Neuronal stem cell (in vitro differentiated cells): ENCODE measurements at regions not wholly inside any gene's neighbourhood (a gene's known extent, or its start where the extent isn't known, plus 50 kb on each side); places are given as distances from the start of the nearest gene placed in this dataset.

Experiments used
- DNase-seq: peaks from one replicate; pipeline ENCODE4 v3.0.0-alpha.2; 2013; ENCODE audit warnings: low spot score
- H2AFZ ChIP-seq: one replicate; pipeline ENCODE4 v1.6.1; 2013; ENCODE audit warnings: mild to moderate bottlenecking, low read length, inconsistent platforms
- H2AK5ac ChIP-seq: 2 replicates; pipeline ENCODE4 v1.6.1; 2013; ENCODE audit warnings: low read depth, mild to moderate bottlenecking, inconsistent platforms, low read length, moderate library complexity, mixed read lengths
- H2BK120ac ChIP-seq: 2 replicates; pipeline ENCODE4 v1.6.1; 2013; ENCODE audit warnings: low read depth, mild to moderate bottlenecking, inconsistent platforms, low read length, moderate library complexity, mixed read lengths
- H2BK12ac ChIP-seq: one replicate; pipeline ENCODE4 v1.6.1; 2013; ENCODE audit warnings: low read length, inconsistent platforms
- H2BK15ac ChIP-seq: 2 replicates; pipeline ENCODE4 v1.6.1; 2013; ENCODE audit warnings: mild to moderate bottlenecking, low read length, inconsistent platforms, mixed read lengths
- H2BK5ac ChIP-seq: one replicate; pipeline ENCODE4 v1.6.1; 2013; ENCODE audit warnings: inconsistent platforms, mild to moderate bottlenecking, low read length, moderate library complexity
- H3K14ac ChIP-seq: one replicate; pipeline ENCODE4 v1.6.1; 2013; ENCODE audit warnings: low read length, inconsistent platforms
- H3K18ac ChIP-seq: 2 replicates; pipeline ENCODE4 v1.6.1; 2013; ENCODE audit warnings: low read length, inconsistent platforms
- H3K23ac ChIP-seq: 2 replicates; pipeline ENCODE4 v1.6.1; 2013; ENCODE audit warnings: low read depth, mild to moderate bottlenecking, mixed read lengths, low read length, inconsistent platforms; ENCODE audit not compliant: poor library complexity
- H3K27ac ChIP-seq: replicated peaks from 3 replicates; pipeline ENCODE4 v1.5.1; 2013; ENCODE audit warnings: low read length, inconsistent platforms
- H3K27me3 ChIP-seq, 3 experiments: 2 replicates each; pipeline ENCODE4 v1.6.1; 2013; ENCODE audit warnings: low read length in 3 of 3, mild to moderate bottlenecking in 2 of 3, inconsistent platforms in 1 of 3, low read depth in 1 of 3, mixed read lengths in 1 of 3, moderate library complexity in 1 of 3; ENCODE audit not compliant: control insufficient read depth in 3 of 3, insufficient read depth in 3 of 3
- H3K36me3 ChIP-seq, 2 donors: replicated peaks in 1 of 2; 2 replicates each; pipeline ENCODE4 v1.6.1; 2013; ENCODE audit warnings: low read length in 2 of 2; ENCODE audit not compliant: control insufficient read depth in 2 of 2, insufficient read depth in 2 of 2
- H3K4ac ChIP-seq: 2 replicates; pipeline ENCODE4 v1.6.1; 2013; ENCODE audit warnings: inconsistent platforms, mild to moderate bottlenecking, low read length, moderate library complexity
- H3K4me1 ChIP-seq, 2 donors: 1 replicate in 1 of 2; 2 replicates in 1 of 2; pipeline ENCODE4 v1.6.1; 2013; ENCODE audit warnings: low read length in 2 of 2, low read depth in 1 of 2; ENCODE audit not compliant: control insufficient read depth in 2 of 2, insufficient read depth in 1 of 2
- H3K4me2 ChIP-seq: one replicate; pipeline ENCODE4 v1.6.1; 2013; ENCODE audit warnings: mild to moderate bottlenecking, low read length, inconsistent platforms; ENCODE audit not compliant: insufficient read depth, poor library complexity, severe bottlenecking
- H3K4me3 ChIP-seq, 2 donors: 2 replicates each; pipeline ENCODE4 v1.5.1; 2013; ENCODE audit warnings: low read length in 2 of 2, mild to moderate bottlenecking in 2 of 2, inconsistent platforms in 1 of 2, moderate library complexity in 1 of 2
- H3K79me1 ChIP-seq: one replicate; pipeline ENCODE4 v1.6.1; 2013; ENCODE audit warnings: low read depth, mild to moderate bottlenecking, inconsistent platforms, low read length, moderate library complexity
- H3K9ac ChIP-seq: one replicate; pipeline ENCODE4 v1.6.1; 2013; ENCODE audit warnings: mild to moderate bottlenecking, low read depth, low read length, inconsistent platforms; ENCODE audit not compliant: poor library complexity
- H3K9me3 ChIP-seq, 2 donors: replicated peaks in 1 of 2; 2 replicates each; pipeline versions ENCODE3 to v1.6.1; 2013; ENCODE audit warnings: low read length in 2 of 2, mild to moderate bottlenecking in 2 of 2, inconsistent platforms in 1 of 2, low read depth in 1 of 2, mixed read lengths in 1 of 2, moderate library complexity in 1 of 2; ENCODE audit not compliant: control insufficient read depth in 2 of 2, insufficient read depth in 1 of 2
- H4K8ac ChIP-seq: one replicate; pipeline ENCODE4 v1.6.1; 2013; ENCODE audit warnings: low read depth, mild to moderate bottlenecking, inconsistent platforms, low read length, moderate library complexity
- H4K91ac ChIP-seq: one replicate; pipeline ENCODE4 v1.6.1; 2013; ENCODE audit warnings: low read length, low read depth, mild to moderate bottlenecking, inconsistent platforms; ENCODE audit not compliant: poor library complexity
- WGBS, 2 donors: extraction: QIAGEN DNeasy Blood & Tissue Kit; methylation state at CpG; one replicate each; pipeline ENCODE4 v1.1.7; 2013; ENCODE audit warnings: missing lambda C conversion rate in 2 of 2, mixed read lengths in 1 of 2; ENCODE audit not compliant: insufficient read length in 2 of 2, insufficient replicate concordance in 1 of 2; ENCODE audit errors: extremely low coverage in 2 of 2; 5-methylcytosine and 5-hydroxymethylcytosine counted together

DNA sequence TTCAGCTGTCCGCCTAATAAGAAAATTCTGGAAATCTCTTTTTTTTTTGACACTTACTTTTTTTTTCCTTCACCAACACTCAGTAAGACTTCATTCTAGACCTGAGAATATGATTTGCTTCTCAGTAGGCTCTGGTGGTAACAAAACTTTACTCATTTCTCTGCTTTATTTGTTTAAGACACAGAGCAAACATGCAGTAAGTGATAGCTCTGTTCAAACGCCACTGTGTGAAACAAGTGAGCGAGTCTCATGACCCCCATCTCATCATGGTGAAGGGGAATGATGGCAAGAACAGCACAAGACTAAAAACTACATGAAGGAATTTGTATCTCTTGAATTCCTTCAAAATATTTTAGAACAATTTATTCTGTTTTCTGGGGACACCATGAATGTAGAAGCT, 541.6 kb upstream of the POU3F2 start:
- no CpG with 5 or more reads among the region's 3 CpGs for WGBS, 2 donors
- Histone ChIP-seq H3K9me3 (no peaks in the 10 kb centered on the region), H4K91ac (no peak overlapping the region), H3K23ac (no peak overlapping the region), H3K36me3 (no peaks in the 10 kb centered on the region), H3K4ac (no peak overlapping the region), H3K79me1 (no peaks in the 10 kb centered on the region), H2AFZ (peak overlapping the region; percentile 27), H3K4me2 (no peak overlapping the region), H3K27ac (no peak overlapping the region), H3K9ac (no peak overlapping the region), H3K14ac (no peak overlapping the region), H3K4me1 (peaks cover 10 to 24% of the 10 kb centered on the region in 2 donors), H3K27me3 (no peaks in the 10 kb centered on the region), H3K4me3 (no peak overlapping the region), H4K8ac (no peak overlapping the region), H2AK5ac (no peak overlapping the region), H2BK12ac (no peak overlapping the region), H2BK5ac (no peak overlapping the region), H2BK15ac (no peak overlapping the region), H2BK120ac (no peak overlapping the region), H3K18ac (no peak overlapping the region)
- no peak for DNase-seq

DNA sequence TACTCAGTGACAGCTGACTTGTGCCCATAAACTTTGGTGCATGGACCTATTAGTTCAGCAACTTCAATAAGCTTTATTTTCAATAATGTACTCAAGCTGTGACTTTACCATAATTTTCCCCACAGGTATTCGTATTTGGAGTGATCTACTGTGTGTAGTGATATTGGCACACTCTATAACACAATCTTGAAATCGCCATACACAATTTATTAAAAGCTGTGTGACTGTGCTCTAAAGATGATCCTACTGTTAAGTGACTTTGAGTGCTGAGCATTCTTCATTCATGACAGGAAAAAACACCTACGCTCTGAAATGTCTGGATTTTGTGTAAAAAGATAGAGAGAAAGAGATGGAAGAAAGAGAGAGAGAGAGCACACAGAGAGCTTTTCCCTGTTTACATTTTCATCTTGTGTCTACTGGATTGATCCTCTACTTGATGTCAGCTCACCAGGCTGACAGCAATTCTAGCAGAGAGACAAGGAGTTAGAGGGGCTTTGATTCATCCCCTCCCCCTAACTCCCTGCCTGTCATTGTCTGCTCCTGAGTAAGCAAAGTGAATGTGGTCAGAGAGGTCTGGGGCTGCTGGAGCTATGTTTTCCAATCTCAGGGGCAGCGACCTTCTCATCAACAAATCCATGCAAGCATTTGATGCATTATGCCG, 538.7 kb upstream of the POU3F2 start:
- no peak overlapping the region for H2AK5ac ChIP-seq
- H2BK120ac ChIP-seq, result no peak overlapping the region
- no peak overlapping the region for H3K4me2 ChIP-seq
- no peak overlapping the region for H2BK5ac ChIP-seq
- H4K8ac ChIP-seq, result no peak overlapping the region
- no peak overlapping the region for H3K18ac ChIP-seq
- no peak overlapping the region for H3K23ac ChIP-seq
- WGBS, 2 donors, result no CpG with 5 or more reads among the region's 5 CpGs
- no peak overlapping the region for H3K9ac ChIP-seq
- H3K4ac ChIP-seq, result no peak overlapping the region
- H2BK12ac ChIP-seq, result no peak overlapping the region
- no peak overlapping the region for H4K91ac ChIP-seq
- no peaks in the 10 kb centered on the region for H3K9me3 ChIP-seq
- H3K14ac ChIP-seq, result no peak overlapping the region
- no peaks in the 10 kb centered on the region for H3K27me3 ChIP-seq
- H3K79me1 ChIP-seq, result no peaks in the 10 kb centered on the region
- no peak overlapping the region for H3K27ac ChIP-seq
- H3K4me1 ChIP-seq, result peaks cover 10 to 24% of the 10 kb centered on the region in 2 donors
- DNase-seq, result peak; percentile 48
- H3K36me3 ChIP-seq, result no peaks in the 10 kb centered on the region
- peak overlapping the region; percentile 53 for H2AFZ ChIP-seq
- H3K4me3 ChIP-seq, result peak overlapping the region in 1 of 2 donors; percentile 12
- no peak overlapping the region for H2BK15ac ChIP-seq

DNA sequence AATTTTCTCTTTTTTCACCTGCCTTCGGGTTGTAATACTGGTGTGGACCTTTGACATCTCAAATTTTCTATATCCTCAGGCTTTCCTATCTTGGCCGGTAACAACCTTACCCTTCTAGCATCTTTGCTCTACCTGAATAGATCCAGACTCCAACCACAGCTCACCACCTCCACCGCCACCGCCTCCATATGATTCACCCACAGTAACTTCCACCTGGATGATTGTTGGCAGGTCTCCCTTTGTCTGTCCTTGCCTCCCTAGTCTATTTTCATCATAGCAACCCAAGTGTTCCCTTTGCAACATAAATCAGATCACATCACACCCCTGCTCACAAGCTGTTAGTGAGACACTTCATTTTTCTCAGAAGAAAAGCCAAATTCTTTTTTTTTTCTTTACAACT, 525.8 kb upstream of the POU3F2 start:
- no peak overlapping the region for H2BK120ac ChIP-seq
- H3K18ac ChIP-seq, result no peak overlapping the region
- H4K91ac ChIP-seq, result no peak overlapping the region
- H2BK5ac ChIP-seq, result no peak overlapping the region
- no peaks in the 10 kb centered on the region for H3K79me1 ChIP-seq
- no peak overlapping the region for H2BK15ac ChIP-seq
- H3K23ac ChIP-seq, result no peak overlapping the region
- H3K36me3 ChIP-seq, result no peaks in the 10 kb centered on the region
- no CpG with 5 or more reads among the region's 4 CpGs for WGBS, 2 donors
- H2AK5ac ChIP-seq, result no peak overlapping the region
- no peak overlapping the region for H3K4me2 ChIP-seq
- H2AFZ ChIP-seq, result no peak overlapping the region
- H4K8ac ChIP-seq, result no peak overlapping the region
- no peaks in the 10 kb centered on the region for H3K27me3 ChIP-seq
- no peak for DNase-seq
- H3K4ac ChIP-seq, result no peak overlapping the region
- no peak overlapping the region for H3K27ac ChIP-seq
- H3K14ac ChIP-seq, result no peak overlapping the region
- no peak overlapping the region for H2BK12ac ChIP-seq
- no peaks in the 10 kb centered on the region for H3K9me3 ChIP-seq
- H3K4me1 ChIP-seq, result peaks cover 0 to 3% of the 10 kb centered on the region in 2 donors
- no peak overlapping the region for H3K9ac ChIP-seq
- no peak overlapping the region for H3K4me3 ChIP-seq

DNA sequence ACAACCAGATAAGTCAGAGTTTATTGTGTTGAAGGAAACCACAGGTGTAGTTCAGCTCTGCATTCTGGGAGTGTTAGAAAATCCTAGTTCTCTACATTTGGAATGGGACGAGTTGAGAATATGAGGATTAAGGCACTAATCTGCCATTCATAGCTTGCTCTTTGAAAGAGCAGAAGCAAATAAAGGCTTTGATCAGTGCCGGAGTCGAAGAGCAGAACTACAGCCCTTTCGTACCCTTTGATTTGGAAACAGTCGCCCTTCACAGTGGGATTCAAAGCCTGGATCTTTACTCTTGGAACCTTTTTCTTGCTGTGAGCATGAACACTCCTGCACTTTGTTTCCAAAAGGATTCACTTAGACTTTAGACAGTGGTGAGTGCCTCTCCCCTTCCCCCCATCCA, 523.9 kb upstream of the POU3F2 start:
- H3K27ac ChIP-seq, result no peak overlapping the region
- no peaks in the 10 kb centered on the region for H3K79me1 ChIP-seq
- H3K4me2 ChIP-seq, result no peak overlapping the region
- no peak overlapping the region for H2BK5ac ChIP-seq
- no peak for DNase-seq
- no peaks in the 10 kb centered on the region for H3K36me3 ChIP-seq
- no peak overlapping the region for H2BK12ac ChIP-seq
- H2AFZ ChIP-seq, result peak overlapping the region; percentile 67
- H2BK120ac ChIP-seq, result no peak overlapping the region
- no peak overlapping the region for H3K18ac ChIP-seq
- H3K4me3 ChIP-seq, result no peak overlapping the region
- no CpG with 5 or more reads among the region's 5 CpGs for WGBS, 2 donors
- H3K27me3 ChIP-seq, result no peaks in the 10 kb centered on the region
- H2AK5ac ChIP-seq, result no peak overlapping the region
- no peak overlapping the region for H3K14ac ChIP-seq
- H3K9me3 ChIP-seq, result no peaks in the 10 kb centered on the region
- no peak overlapping the region for H3K9ac ChIP-seq
- H3K4ac ChIP-seq, result no peak overlapping the region
- no peak overlapping the region for H3K23ac ChIP-seq
- no peak overlapping the region for H4K8ac ChIP-seq
- H4K91ac ChIP-seq, result no peak overlapping the region
- H2BK15ac ChIP-seq, result no peak overlapping the region
- peaks cover 0 to 4% of the 10 kb centered on the region in 2 donors for H3K4me1 ChIP-seq
